GM06990 (cell line): ENCODE measurements at regions not wholly inside any gene's neighbourhood (a gene's known extent, or its start where the extent isn't known, plus 50 kb on each side); places are given as distances from the start of the nearest gene placed in this dataset.

ENCODE experiments used
- DNase-seq: peaks from one replicate; pipeline ENCODE4 v3.0.0-alpha.2; 2011; ENCODE audit not compliant: insufficient read length; ENCODE audit errors: extremely low read depth
- H3K27me3 ChIP-seq: replicated peaks from 2 replicates; pipeline ENCODE4 v1.6.0; 2011; ENCODE audit warnings: low read length; ENCODE audit not compliant: control insufficient read depth, insufficient read depth
- H3K36me3 ChIP-seq: 2 replicates; pipeline ENCODE4 v1.5.1; 2011; ENCODE audit warnings: low read length; ENCODE audit not compliant: control insufficient read depth, insufficient read depth
- H3K4me3 ChIP-seq: replicated peaks from 2 replicates; pipeline ENCODE4 v1.5.1; 2011; ENCODE audit warnings: low read depth, mild to moderate bottlenecking, control low read depth, low read length
- CTCF ChIP-seq: IDR thresholded peaks from 2 replicates; pipeline ENCODE4 v1.5.1; 2011; ENCODE audit warnings: low read length, control low read depth, mild to moderate bottlenecking, inconsistent platforms; ENCODE audit not compliant: insufficient read depth, poor library complexity, severe bottlenecking

DNA sequence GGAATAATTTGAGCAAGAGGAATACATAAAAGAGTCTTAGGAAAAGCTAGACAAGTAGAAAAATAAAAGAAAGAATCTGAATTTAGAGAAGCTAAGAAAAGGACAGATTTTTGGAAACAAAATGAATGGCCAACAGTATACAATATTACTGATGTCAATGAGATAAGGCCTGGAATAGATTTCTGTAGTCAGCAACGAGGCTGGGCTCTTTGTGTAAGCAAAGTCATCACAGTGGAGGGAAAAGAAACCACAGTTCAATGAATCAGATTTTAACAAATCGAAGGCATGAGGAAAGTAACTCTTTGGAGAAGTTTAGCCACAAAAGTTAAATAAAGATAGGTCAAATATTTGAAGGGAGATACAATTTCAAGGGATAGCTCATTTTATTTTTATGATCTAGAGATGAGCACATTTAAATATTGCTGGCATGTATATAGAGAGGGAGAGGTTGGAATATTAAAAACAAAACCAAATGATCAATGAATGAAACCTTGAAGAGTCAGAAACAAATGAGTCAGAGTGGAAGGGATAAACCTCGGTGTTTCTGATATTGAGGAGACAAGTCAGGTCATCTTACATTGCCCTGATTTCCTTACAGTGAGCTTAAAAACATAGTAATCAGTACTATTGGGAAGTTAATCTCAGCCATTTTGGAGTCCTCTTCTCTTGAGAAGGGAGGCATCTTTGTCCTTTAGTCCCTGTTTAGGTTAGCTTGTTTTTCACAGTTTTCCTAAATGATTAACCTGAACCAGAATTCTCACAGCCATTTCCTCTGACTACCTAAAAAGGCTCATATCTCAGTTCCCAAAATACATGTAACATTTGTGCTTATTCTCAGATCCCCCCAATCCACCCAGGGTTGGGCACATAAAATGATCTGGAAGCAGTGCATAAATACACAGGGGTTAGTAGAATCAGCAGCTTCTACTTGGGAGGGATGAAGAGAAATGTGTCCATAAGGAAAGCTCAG is 620.0 kb upstream of the B3GALT2 start:
- no peaks in the 10 kb centered on the region for H3K27me3 ChIP-seq
- no peak for DNase-seq
- no peaks in the 10 kb centered on the region for H3K36me3 ChIP-seq
- TF ChIP-seq CTCF = no peak
- H3K4me3 ChIP-seq = no peak overlapping the region

GRCh38 chr1:193799948-193800690 is 613.7 kb upstream of the B3GALT2 start:
- no peaks in the 10 kb centered on the region for H3K36me3 ChIP-seq
- no peak for DNase-seq
- no peak for TF ChIP-seq CTCF
- H3K27me3 ChIP-seq = no peaks in the 10 kb centered on the region
- no peak overlapping the region for H3K4me3 ChIP-seq

DNA sequence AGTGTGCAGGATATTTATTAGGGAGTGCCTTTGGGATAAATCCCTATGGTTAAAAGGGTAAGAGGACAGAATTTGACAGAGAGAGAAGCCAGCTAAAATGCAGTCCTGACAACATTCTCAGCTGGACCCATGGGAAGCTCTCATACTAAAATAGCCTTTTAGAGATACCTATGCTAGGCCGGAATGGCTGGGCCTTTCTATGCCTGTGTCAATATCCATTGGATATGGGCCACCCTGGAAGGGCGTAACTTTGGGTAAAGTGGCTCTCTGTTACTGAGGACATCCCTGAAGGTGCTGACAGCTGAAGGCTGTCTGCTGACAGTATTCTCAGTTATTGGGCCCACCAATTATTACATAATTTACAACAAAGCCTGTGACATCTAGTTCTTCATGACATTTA is 613.0 kb upstream of the B3GALT2 start:
- Histone ChIP-seq H3K27me3 (no peaks in the 10 kb centered on the region), H3K36me3 (no peaks in the 10 kb centered on the region), H3K4me3 (no peak overlapping the region)
- no peak for TF ChIP-seq CTCF
- DNase-seq = no peak

DNA sequence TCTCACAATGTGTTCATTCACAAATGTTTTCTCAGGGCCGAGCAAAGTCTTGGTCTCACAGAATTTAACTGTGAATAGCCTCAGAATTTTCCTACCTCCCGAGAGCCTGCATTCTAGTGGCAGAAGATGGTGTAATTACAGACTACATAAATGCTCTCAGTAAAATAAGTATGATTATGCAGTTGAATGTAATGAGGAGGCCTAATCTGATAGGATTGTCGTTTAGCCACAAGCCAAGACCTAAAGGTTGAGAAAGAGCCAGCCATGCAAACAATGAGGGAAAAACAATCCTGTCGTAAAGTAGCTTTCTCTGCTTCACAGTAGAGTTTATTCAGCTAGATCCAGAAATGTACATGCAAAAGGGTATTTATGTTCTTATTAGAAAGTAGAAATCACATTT is 607.8 kb upstream of the B3GALT2 start:
- TF ChIP-seq CTCF = no peak
- no peaks in the 10 kb centered on the region for H3K36me3 ChIP-seq
- no peaks in the 10 kb centered on the region for H3K27me3 ChIP-seq
- no peak overlapping the region for H3K4me3 ChIP-seq
- DNase-seq = no peak

GRCh38 chr1:193791746-193792145 is 605.3 kb upstream of the B3GALT2 start:
- Histone ChIP-seq H3K27me3 (no peaks in the 10 kb centered on the region), H3K36me3 (no peaks in the 10 kb centered on the region), H3K4me3 (no peak overlapping the region)
- DNase-seq = no peak
- no peak for TF ChIP-seq CTCF
